ENCODE measurements at regions not wholly inside any gene's neighbourhood (a gene's known extent, or its start where the extent isn't known, plus 50 kb on each side); places are given as distances from the start of the nearest gene placed in this dataset.

- DNase-seq = peak; percentile 32
Measured at GRCh38 chr16:49127103-49127502, 154.5 kb downstream of the CBLN1 start.

DNA sequence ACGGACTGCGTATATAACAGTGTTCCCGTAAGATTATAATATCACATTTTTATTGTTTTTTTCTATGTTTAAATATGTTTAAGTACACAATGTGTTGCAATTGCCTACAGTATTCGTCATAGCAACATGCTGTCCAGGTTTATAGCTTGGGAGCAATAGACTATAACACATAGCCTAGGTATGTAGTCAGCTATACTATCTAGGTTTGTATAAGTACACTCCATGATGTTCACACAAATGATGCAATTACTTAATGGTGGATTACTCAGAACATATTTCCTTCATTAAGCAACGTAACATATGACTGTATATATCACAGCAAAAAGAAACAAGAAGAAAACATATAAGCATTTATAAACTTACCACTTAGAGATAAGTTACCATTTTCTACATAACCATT lies 160.0 kb downstream of the CBLN1 start:
- no peak for DNase-seq

- no peak for DNase-seq
Measured at GRCh38 chr16:49120631-49121030, 161.0 kb downstream of the CBLN1 start.

GRCh38 chr16:49116873-49117272 lies 164.8 kb downstream of the CBLN1 start:
- no peak for DNase-seq

GRCh38 chr16:49115956-49116355 lies 165.7 kb downstream of the CBLN1 start:
- no peak for DNase-seq

- no peak for DNase-seq
Measured at GRCh38 chr16:49112754-49113153, 168.9 kb downstream of the CBLN1 start.

DNA sequence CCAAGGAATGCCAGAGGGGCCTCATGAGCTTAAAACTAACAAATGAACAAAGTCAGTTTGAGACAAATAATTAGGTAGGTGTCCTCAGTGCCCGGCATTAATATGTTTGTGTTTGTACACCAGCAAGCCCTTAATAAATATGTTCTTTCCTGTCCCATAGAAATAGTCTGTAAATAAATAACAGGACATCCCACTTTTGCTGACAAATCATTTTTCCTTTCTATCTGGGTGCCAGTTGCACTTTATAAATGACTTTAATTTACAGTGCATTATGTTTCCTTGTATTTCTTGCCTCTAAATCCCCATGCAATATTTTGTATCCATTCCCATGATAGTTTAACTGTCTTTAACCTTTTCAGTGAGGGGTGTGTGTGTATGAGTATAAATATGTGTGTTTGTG lies 170.3 kb downstream of the CBLN1 start:
- no peak for DNase-seq

- DNase-seq = no peak
Measured at GRCh38 chr16:49108611-49109010, 173.0 kb downstream of the CBLN1 start.

DNA sequence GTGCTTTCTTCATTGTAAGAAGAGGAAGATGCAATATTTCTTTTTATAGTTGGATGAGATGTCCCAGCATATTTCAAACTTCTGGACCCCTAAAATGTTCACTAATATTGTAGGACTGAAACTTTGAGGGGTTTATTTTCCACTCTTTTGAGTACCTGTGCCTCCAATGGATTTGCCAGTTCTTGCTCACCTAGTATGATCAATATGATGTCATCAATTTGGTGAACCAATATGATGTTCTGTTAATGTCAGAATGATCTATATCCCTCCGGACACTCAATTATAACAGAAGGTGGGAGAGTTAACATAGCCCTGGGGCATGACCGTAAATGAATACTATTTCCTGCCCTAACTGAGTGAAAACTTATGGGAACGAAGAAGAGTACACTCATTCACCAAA lies 178.3 kb downstream of the CBLN1 start:
- DNase-seq = no peak

GRCh38 chr16:49101997-49102396 lies 179.6 kb downstream of the CBLN1 start:
- no peak for DNase-seq

GRCh38 chr16:49100366-49100765 lies 181.3 kb downstream of the CBLN1 start:
- no peak for DNase-seq

- DNase-seq = no peak
Measured at GRCh38 chr16:49097964-49098363, 183.7 kb downstream of the CBLN1 start.

GRCh38 chr16:49096176-49096945 lies 185.3 kb downstream of the CBLN1 start:
- DNase-seq = no peak

- DNase-seq = no peak
Measured at GRCh38 chr16:49095539-49095938, 186.1 kb downstream of the CBLN1 start.

GRCh38 chr16:49094471-49094870 lies 187.2 kb downstream of the CBLN1 start:
- no peak for DNase-seq

GRCh38 chr16:49093939-49094338 lies 187.7 kb downstream of the CBLN1 start:
- no peak for DNase-seq

GRCh38 chr16:49092704-49093103 lies 188.9 kb downstream of the CBLN1 start:
- DNase-seq = no peak

DNA sequence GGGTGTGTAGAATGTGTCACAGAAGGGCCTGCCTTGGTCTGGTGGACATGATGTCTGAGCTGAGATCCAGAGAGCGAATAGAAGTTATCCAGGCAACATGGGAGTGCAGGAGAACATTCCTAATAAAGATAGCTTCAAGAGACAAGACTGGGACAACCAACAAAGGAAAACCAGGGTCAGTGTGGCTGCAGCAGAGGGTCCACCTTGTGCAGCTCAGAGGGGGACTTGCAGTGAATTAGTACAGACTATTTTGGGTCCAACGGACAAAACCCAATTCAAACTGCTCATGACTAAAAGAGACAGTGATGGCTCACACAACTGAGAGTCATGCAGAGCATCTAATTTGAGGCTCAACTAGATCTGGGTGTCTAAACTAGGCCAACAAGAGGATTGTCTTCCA lies 192.1 kb downstream of the CBLN1 start:
- no peak for DNase-seq

GRCh38 chr16:49089039-49089438 lies 192.6 kb downstream of the CBLN1 start:
- DNase-seq = no peak

DNA sequence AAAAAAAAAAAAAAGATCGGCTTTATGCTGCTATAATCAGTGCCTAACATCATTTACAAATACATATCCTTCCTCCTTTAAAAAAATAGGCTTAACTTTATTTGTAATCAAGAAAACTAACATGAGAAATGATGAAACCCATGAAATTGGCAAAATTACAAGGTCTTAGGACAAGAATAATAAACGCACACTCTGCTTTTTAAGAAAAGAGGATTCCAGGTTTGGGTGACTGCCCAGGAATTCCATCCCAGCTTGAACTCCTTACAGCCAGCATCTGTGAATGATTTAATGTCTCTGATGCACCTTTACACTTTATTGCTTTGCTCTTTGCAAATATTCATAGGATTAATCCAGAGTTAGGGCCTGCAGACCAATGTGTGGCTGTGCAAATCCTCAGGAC lies 196.0 kb downstream of the CBLN1 start:
- DNase-seq = no peak

GRCh38 chr16:49084628-49085390 lies 196.8 kb downstream of the CBLN1 start:
- DNase-seq = no peak

DNA sequence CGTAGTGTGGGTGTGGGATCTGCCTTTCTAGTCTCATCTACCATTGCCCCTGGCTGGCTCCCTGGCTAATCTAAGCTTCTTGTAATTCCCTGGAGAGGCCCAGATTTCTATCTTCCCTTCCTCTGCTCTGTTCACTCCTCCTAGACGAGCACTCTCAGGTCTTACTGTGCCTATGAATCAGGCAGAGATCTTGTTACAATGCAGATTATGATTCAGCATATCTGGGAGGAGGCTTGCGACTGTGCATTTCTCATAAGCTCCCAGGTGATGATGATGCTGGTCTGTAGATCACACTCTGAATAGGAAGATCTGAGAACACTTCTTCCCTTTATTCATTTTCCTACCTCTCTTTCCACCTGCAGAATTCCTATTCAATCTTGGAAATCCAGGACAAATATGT lies 200.1 kb downstream of the CBLN1 start:
- DNase-seq = no peak

DNA sequence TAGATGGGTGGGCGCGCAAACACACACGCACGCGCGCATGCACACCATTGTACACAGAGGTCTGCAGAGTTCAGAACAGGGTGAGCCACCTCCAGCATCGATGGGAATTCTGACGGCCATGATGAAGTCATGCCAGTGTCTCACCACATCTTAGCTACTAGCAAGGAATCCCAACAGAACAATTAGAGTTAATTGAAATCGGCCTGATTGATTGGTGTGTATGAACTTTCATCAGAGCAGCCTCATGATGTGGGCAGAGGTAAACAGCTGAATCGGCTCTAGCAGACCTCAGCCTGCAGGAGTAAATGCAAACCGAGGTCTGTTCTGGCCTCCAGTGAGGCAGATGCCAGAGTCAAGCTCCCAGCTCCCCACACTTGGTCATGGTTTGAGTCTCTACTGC lies 200.6 kb downstream of the CBLN1 start:
- DNase-seq = no peak

DNA sequence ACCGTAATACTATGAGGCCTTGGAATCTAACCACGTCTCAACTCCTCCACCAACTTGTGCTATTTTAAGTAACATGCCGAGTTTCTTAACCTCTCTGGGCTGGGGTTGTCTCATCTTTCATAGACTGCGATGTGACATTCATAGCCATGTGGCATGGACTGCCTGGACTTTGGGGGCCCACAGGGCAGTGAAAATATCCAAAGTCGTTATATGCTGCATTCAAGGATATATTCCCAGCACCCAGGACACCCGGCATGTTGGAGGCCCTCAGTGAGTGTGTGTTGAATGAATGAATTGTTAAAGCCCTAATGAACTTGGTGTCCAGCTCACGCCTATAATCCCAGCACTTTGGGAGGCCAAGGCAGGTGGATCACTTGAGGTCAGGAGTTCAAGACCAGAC lies 203.1 kb downstream of the CBLN1 start:
- no peak for DNase-seq

DNA sequence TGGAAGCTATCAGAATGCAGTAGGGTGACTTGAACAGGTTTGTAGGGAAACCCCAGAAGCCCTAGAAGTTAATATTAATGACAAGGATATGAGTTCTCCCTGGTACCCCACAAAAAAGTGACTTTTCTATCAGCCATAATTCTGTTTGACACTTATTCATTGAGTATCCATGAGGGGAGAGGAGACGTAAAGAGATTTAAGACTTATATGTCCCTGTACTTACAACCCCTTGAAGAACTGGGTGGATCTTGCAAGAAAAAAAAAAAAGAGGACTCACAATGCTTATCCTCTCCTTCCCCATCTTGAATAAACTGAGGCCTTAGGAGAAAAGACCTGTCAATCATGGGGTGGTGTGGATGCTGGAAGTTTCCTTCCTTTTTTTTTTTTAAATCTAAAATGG lies 203.5 kb downstream of the CBLN1 start:
- DNase-seq = no peak
